ENCODE measurements at regions not wholly inside any gene's neighbourhood (a gene's known extent, or its start where the extent isn't known, plus 50 kb on each side); places are given as distances from the start of the nearest gene placed in this dataset.

- FAIRE-seq: no peak
- no peak overlapping the region for H3K14ac ChIP-seq (ENCODE audit: insufficient read length)
Measured at GRCh38 chrX:146056511-146057081, 239.0 kb downstream of the SLITRK2 start.

More at GRCh38 chrX:146056511-146057081, 239.0 kb downstream of the SLITRK2 start:
- no peak overlapping the region for H3K18ac ChIP-seq (ENCODE audit: extremely low read depth, low read length)
- no peak overlapping the region for H3K4me2 ChIP-seq (ENCODE audit: insufficient read depth in 1 of 2, low read depth in 2 of 2, low read length in 2 of 2)
- no peak overlapping the region for H3K56ac ChIP-seq (replicated peaks; ENCODE audit: insufficient read length, low read depth, low read length)
- POLR2A ChIA-PET (ENCODE audit: partially characterized antibody): no interaction called here
- H2BK120ac ChIP-seq (replicated peaks; ENCODE audit: low read depth, low read length): no peak overlapping the region
- no peak overlapping the region for H3K4me3 ChIP-seq (ENCODE audit: extremely low read depth in 1 of 4, insufficient read depth in 2 of 4, low read depth in 3 of 4, low read length in 4 of 4)
- no peak overlapping the region for H2AFZ ChIP-seq (ENCODE audit: low read length)
- TF ChIP-seq NRF1 (IDR thresholded peaks at IDR 0.05; ENCODE audit: low read depth, low read length): no peak
- no peak for TF ChIP-seq TAF1 (IDR thresholded peaks at IDR 0.05; ENCODE audit: low read depth, low read length)
- TF ChIP-seq PHF8 (conservative IDR thresholded peaks at IDR 0.05; ENCODE audit: low read depth, low read length): no peak
- no peak for TF ChIP-seq CREB1 (IDR thresholded peaks at IDR 0.05)
- no peak for TF ChIP-seq CBX5 (IDR thresholded peaks at IDR 0.05; ENCODE audit: low read depth, low read length)
- no peak for TF ChIP-seq KDM1A (IDR thresholded peaks at IDR 0.05; ENCODE audit: borderline replicate concordance, low read length)
- TF ChIP-seq RNF2 (IDR thresholded peaks at IDR 0.05; ENCODE audit: borderline replicate concordance, low read depth, low read length, missing control alignments, poor library complexity, severe bottlenecking): no peak
- no peak for TF ChIP-seq SAP30 (IDR thresholded peaks at IDR 0.05; ENCODE audit: insufficient read depth, insufficient replicate concordance, low read length)
- TF ChIP-seq CBX8 (IDR thresholded peaks at IDR 0.05; ENCODE audit: borderline replicate concordance, low read depth, low read length): no peak
- no peak for TF ChIP-seq USF2 (IDR thresholded peaks at IDR 0.05; ENCODE audit: low read length)
- TF ChIP-seq TBP (IDR thresholded peaks at IDR 0.05; ENCODE audit: low read depth, low read length): no peak
- no peak for TF ChIP-seq BCL11A (IDR thresholded peaks at IDR 0.05; ENCODE audit: low read depth in 2 of 2, low read length in 2 of 2)
- CTCF ChIA-PET (ENCODE audit: partially characterized antibody): no interaction called here
- no peak for DNase-seq (ENCODE audit: low read depth in 1 of 2, low spot score in 2 of 2)
- no peak overlapping the region for H4K5ac ChIP-seq (ENCODE audit: insufficient read length, low read depth, low read length)
- no peak overlapping the region for H3K4ac ChIP-seq (replicated peaks; ENCODE audit: insufficient read length, low read depth, low read length)
- H3K36me3 ChIP-seq (ENCODE audit: control insufficient read depth in 2 of 4, insufficient read depth in 4 of 4, low read length in 3 of 4): no peaks in the 10 kb centered on the region
- no peak overlapping the region for H4K91ac ChIP-seq (replicated peaks; ENCODE audit: insufficient read length, low read length)
- no peaks in the 10 kb centered on the region for H3K27me3 ChIP-seq (replicated peaks in 1 of 4; ENCODE audit: control insufficient read depth in 3 of 4, extremely low read depth in 1 of 4, insufficient read depth in 3 of 4, low read length in 3 of 4)
- no peak overlapping the region for H2AK5ac ChIP-seq (ENCODE audit: low read depth, low read length)
- H3K27ac ChIP-seq (ENCODE audit: low read depth, low read length): no peak overlapping the region
- H4K8ac ChIP-seq (ENCODE audit: extremely low read depth, insufficient read depth, low read length): no peak overlapping the region
- no peak overlapping the region for H2BK20ac ChIP-seq (ENCODE audit: low read length)
- H3K9me3 ChIP-seq (ENCODE audit: insufficient read depth in 2 of 2, low read depth in 1 of 2, low read length in 1 of 2): no peaks in the 10 kb centered on the region
- no peaks in the 10 kb centered on the region for H4K20me1 ChIP-seq (replicated peaks in 1 of 2; ENCODE audit: control insufficient read depth in 1 of 2, insufficient read depth in 2 of 2, low read length in 2 of 2)
- H2BK12ac ChIP-seq (ENCODE audit: low read depth, low read length): no peak overlapping the region
- no peaks in the 10 kb centered on the region for H3K79me2 ChIP-seq (ENCODE audit: control insufficient read depth in 1 of 2, insufficient read depth in 2 of 2, low read length in 2 of 2)
- H3K23ac ChIP-seq (ENCODE audit: insufficient read length): no peak overlapping the region
- H3K23me2 ChIP-seq (ENCODE audit: low read depth, low read length): no peaks in the 10 kb centered on the region
- no peak overlapping the region for H2BK15ac ChIP-seq (ENCODE audit: low read length)
- H3K79me1 ChIP-seq (ENCODE audit: low read depth, low read length): no peaks in the 10 kb centered on the region
- H3K4me1 ChIP-seq (replicated peaks in 1 of 4; ENCODE audit: control insufficient read depth in 3 of 4, insufficient read depth in 4 of 4, low read length in 3 of 4): no peaks in the 10 kb centered on the region
- H2BK5ac ChIP-seq (ENCODE audit: low read depth, low read length): no peak overlapping the region
- WGBS, 2 experiments (ENCODE audit: extremely low coverage in 1 of 2, insufficient coverage in 1 of 2, insufficient read length in 1 of 2, insufficient replicate concordance in 2 of 2, low coverage in 1 of 2, low lambda C conversion rate in 2 of 2, missing lambda C conversion rate in 1 of 2): 85% methylated on average over 3 of the region's 3 CpGs; no CpG with 5 or more reads in 1 of the 2 experiments
- no peak overlapping the region for H3K9ac ChIP-seq (replicated peaks in 1 of 4; ENCODE audit: extremely low read depth in 1 of 4, low read depth in 3 of 4, low read length in 3 of 4)
